GM03348 (cell line): ENCODE measurements at regions not wholly inside any gene's neighbourhood (a gene's known extent, or its start where the extent isn't known, plus 50 kb on each side); places are given as distances from the start of the nearest gene placed in this dataset.

Experiments
- DNase-seq: peaks from one replicate; pipeline ENCODE4 v3.0.0; 2012; ENCODE audit warnings: low spot score

GRCh38 chr17:53166731-53167130 lies 656.0 kb upstream of the KIF2B start:
- DNase-seq = no peak

DNA sequence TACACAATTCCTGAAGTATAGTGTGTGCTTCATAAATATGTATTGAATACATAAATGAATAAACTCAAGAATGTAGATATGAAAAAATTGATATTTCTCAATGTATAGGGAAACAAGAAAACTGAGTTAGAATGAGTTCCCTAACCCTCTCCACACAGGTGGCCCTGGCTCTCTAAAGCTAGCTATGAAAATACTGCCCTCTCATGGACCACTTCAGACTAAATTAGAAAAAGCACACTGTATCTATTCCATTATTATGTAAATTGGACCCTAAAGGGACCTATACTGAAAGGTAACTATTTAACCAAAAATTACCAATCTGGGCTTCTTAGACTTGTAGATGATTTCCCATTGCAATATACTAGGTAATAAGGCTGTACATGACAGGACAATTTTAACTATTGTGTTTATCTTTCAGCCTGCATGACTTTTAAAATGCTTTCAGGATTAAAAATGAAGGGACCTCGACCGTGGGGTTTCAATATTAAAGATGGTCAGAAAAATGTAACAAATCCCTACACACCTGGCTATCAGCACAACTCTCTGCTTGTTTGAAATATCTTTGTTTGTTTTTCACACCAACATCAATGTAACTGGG lies 672.5 kb upstream of the KIF2B start:
- no peak for DNase-seq

GRCh38 chr17:53149316-53149715 lies 673.4 kb upstream of the KIF2B start:
- DNase-seq = no peak

DNA sequence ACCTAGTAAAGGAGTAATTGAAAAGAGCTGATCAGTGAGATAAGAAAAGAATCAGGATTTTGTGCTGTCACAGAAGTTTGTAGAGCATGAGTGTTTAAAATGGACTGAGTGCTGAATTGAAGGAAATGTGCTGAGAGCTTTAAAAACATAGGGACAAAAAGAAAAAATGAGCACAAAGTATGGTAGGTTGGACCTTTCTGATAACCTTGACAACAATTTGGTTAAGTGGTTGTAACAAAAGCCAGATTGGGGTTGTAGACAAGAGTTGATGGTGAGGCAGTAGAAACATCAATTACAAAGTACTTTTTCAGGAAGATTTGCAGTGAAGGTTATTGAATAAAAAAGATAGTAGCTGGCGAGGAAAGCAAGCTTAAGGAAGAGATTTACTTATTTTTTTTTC lies 674.7 kb upstream of the KIF2B start:
- DNase-seq = no peak

GRCh38 chr17:53142890-53143289 lies 679.8 kb upstream of the KIF2B start:
- no peak for DNase-seq

DNA sequence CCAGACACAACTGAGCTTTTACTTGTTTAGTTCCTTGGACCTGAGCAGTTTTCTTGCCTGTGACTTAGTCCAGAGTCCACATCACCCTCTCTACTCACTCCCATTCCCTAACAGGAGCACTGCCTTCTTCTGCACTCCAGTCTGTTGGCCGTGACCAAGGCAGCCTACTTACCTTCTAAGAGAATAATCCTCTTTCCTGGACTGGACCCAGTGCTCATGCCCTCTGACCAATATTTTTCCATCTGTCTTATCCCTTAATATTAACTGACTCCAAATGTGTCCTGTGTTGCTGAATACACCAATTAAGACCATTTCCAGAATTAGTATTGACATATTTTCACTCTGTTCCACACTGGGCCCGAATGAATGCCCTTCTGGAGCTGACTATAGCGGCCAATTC lies 681.0 kb upstream of the KIF2B start:
- no peak for DNase-seq

GRCh38 chr17:53141280-53141679 lies 681.4 kb upstream of the KIF2B start:
- no peak for DNase-seq

DNA sequence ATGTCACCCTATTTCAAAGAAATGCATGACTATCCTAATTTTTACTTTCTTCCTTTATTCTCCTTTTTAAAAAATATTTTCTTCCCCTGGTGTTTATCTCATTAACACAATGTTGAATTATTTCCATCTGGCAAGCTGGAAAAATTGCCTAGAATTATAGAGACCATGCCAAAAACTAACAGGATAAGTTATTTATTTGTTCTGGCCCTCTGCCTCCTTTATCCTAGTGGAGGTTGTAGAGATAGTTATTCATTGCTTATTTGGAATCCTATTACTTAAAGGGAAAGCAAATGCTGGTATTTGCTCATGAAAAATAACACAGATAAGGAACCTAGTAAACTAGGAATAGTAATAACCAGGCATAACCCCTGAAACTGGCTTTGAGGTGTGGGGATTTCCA lies 684.9 kb upstream of the KIF2B start:
- no peak for DNase-seq

DNA sequence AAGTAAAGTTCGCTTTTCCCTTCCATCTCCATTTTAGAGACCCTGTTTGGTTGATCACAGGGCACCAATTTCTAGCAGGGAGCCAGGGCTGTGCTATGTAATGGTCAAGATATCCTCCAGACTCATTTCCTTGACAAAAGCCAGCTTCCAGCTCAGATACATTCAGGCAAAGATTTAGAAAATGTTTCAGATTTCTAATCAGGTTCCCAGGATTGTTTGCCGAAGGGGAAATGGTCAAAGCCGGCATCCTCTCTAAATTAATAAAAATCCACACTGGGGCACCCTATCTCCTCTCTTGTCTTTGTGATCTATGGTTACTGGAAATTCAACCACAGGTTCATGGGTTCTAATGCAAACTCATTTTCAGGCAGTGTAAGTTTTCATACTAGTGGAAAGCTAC lies 686.8 kb upstream of the KIF2B start:
- no peak for DNase-seq

- DNase-seq = no peak
These were observed 688.2 kb upstream of the KIF2B start for GRCh38 chr17:53134548-53134947.

DNA sequence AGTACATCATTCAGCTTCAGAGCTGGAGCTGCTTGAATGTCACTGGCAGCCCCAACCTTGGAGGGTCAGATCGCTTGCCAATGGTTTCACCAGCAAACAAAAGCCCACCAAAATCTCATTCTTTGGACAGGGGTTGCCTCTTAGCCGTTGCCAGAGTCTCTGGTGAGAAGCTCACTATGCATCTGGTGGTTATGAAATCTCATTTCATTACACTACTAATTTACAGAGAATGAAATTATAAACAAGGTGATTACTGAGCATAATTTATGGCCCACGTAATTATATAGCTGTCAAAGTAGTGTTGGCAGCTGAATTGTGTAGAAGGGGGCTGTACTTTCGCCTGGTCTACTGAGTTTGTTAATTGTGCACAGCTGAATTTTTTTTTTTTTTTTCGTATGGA lies 688.9 kb upstream of the KIF2B start:
- no peak for DNase-seq

GRCh38 chr17:53129863-53130262 lies 692.9 kb upstream of the KIF2B start:
- no peak for DNase-seq

- DNase-seq = no peak
These were observed 695.4 kb upstream of the KIF2B start for GRCh38 chr17:53127331-53127730.

GRCh38 chr17:53122966-53123365 lies 699.8 kb upstream of the KIF2B start:
- DNase-seq = no peak

DNA sequence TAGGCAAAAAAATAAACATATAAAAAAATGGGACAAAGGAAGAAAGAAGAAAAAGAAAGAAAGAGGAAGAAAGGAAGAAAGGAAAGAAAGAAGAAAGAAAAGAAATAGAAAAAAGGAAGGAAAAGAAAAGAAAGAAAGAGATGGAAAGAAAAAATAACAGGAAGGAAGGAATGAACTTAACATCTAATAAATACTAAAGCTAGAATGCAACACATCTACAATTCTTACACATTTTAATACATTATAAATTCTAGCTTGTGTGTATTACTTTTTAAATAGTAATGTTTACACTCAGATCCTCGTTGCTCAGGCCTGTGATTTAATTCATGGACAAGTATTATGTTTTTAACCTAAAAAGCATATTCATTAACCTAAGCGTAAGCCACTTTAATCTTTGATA lies 703.0 kb upstream of the KIF2B start:
- no peak for DNase-seq

- DNase-seq = no peak
These were observed 703.8 kb upstream of the KIF2B start for GRCh38 chr17:53118948-53119347.

- DNase-seq = no peak
These were observed 715.8 kb upstream of the KIF2B start for GRCh38 chr17:53106886-53107285.

DNA sequence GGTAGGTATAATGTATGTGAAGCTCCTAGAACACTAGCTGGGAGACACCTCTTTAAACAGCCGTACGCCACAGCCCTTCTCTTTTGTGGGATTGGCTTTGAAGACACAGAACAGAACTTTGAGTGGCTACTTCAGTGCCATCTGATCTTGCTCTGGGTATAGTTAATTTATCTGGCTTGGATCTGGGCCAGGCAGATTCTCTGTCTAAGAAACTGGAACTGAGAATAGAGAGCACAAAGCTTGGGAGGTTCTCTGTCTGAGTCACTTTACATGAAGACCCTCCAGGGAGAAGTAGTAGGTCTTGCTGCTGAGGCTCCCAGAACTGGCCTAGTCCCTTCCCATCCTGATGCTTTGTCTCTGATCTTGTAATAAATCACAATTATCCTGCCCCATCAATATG lies 721.0 kb upstream of the KIF2B start:
- DNase-seq = no peak

GRCh38 chr17:53100126-53100525 lies 722.6 kb upstream of the KIF2B start:
- DNase-seq = no peak

GRCh38 chr17:53093391-53093790 lies 729.3 kb upstream of the KIF2B start:
- DNase-seq = no peak

DNA sequence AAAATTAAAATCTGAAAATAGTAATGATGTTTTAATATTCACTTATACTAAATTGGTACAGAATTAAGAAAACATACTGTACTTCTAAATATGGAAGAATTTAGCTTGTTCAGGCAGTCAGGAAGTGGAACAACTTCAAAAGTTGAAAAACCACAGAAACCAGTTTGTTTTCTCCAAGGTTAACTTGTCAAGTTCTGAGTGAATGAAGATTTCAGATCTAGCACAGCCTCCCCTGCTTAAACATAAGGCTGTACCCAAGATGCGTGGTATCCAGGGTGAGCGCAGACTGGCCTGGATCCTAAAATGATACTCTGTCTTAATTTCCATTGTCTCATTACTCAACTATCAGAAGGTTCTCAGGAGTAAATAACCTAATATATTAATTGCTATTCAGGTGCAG lies 730.7 kb upstream of the KIF2B start:
- no peak for DNase-seq

- no peak for DNase-seq
These were observed 732.0 kb upstream of the KIF2B start for GRCh38 chr17:53090770-53091169.

DNA sequence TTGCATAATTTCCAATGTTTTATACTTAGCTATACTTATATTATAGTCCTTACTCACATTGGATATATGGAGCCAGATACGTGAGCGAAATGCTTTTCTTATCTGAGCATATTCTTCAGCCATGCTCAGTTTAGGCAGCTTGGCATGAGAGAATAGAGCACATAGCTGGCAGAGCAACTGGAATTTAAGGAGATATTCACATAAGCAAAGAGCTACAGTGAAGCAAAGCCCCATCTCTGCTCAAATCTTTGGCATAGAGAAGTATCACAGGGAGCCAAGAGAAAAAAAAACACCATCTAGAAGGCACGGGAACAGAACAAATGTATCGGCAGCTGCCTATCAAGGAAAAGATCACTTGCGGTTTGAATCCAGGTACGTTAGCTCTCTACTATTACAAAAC lies 734.2 kb upstream of the KIF2B start:
- no peak for DNase-seq

DNA sequence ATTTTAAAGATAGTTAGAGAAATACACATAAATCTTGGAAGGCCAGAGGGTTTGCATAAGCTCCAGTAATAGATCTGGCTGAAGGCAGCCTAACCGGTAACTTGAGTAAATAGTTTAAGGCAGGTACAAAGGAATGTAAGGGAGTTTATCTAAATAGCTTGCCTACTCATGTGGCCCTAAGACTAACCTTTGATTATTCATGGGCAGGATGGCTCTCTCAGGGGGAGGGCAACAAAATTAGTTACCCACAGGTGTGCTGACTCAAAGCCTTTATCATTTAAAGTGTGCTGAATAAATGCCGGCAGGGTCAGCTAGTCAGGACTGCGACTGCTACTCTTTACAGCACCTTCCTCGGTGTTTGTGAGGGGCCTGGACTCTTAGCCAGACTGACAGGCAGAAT lies 761.3 kb upstream of the KIF2B start:
- DNase-seq = no peak

DNA sequence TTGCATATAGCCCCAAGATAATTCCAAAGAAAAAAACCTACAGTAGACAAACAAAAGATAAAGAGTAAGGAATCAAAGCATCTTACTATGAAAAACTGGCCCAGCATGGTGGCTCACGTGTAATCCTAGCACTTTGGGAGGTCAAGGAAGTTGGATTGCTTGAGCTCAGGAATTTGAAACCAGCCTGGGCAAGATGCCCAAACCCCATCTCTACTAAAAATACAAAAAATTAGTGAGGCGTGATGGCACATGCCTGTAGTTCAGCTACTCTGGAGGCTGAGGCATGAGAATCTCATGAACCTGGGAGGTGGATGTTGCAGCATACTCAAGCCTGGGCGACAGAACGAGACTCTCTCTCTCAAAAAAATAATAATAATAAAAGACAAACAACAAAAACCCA lies 764.7 kb upstream of the KIF2B start:
- no peak for DNase-seq
